GM12865 (cell line): ENCODE measurements at regions not wholly inside any gene's neighbourhood (a gene's known extent, or its start where the extent isn't known, plus 50 kb on each side); places are given as distances from the start of the nearest gene placed in this dataset.
"Not testable (repeated sequence)": the region's sequence is repeated elsewhere in the genome, so short reads cannot be mapped to it uniquely, and the experiment has no call there.

Experiments
- DNase-seq: peaks from one replicate; pipeline ENCODE4 v3.0.0; 2010; ENCODE audit warnings: low read depth
- H3K4me3 ChIP-seq: 2 replicates; pipeline ENCODE4 v1.5.1; 2011; ENCODE audit warnings: mild to moderate bottlenecking, low read depth, low read length, control low read depth
- CTCF ChIP-seq: IDR thresholded peaks from 2 replicates; pipeline ENCODE4 v1.5.1; 2011; ENCODE audit warnings: low read length, control low read depth, low read depth, inconsistent platforms; ENCODE audit not compliant: insufficient read depth; ENCODE audit errors: missing control alignments

- no peak overlapping the region for H3K4me3 ChIP-seq
- TF ChIP-seq CTCF: no peak
- DNase-seq: no peak
Observed at GRCh38 chr6:72457738-72458137, 164.1 kb upstream of the KCNQ5 start.

GRCh38 chr6:72458521-72458920 lies 163.3 kb upstream of the KCNQ5 start:
- H3K4me3 ChIP-seq: no peak overlapping the region
- DNase-seq: no peak
- TF ChIP-seq CTCF: no peak

- H3K4me3 ChIP-seq: no peak overlapping the region
- no peak for DNase-seq
- TF ChIP-seq CTCF: no peak
Observed at GRCh38 chr6:72461144-72461543, 160.7 kb upstream of the KCNQ5 start.

- TF ChIP-seq CTCF: no peak
- DNase-seq: no peak
- no peak overlapping the region for H3K4me3 ChIP-seq
Observed at GRCh38 chr6:72464246-72464645, 157.6 kb upstream of the KCNQ5 start.

GRCh38 chr6:72464791-72465691 lies 156.8 kb upstream of the KCNQ5 start:
- no peak for DNase-seq
- no peak overlapping the region for H3K4me3 ChIP-seq
- TF ChIP-seq CTCF: no peak

GRCh38 chr6:72466471-72466870 lies 155.4 kb upstream of the KCNQ5 start:
- no peak for TF ChIP-seq CTCF
- DNase-seq: no peak
- H3K4me3 ChIP-seq: no peak overlapping the region

- H3K4me3 ChIP-seq: no peak overlapping the region
- DNase-seq: no peak
- no peak for TF ChIP-seq CTCF
Observed at GRCh38 chr6:72466971-72467566, 154.8 kb upstream of the KCNQ5 start.

- not testable (repeated sequence) for H3K4me3 ChIP-seq, DNase-seq
Observed at GRCh38 chr6:72469406-72469983, 152.4 kb upstream of the KCNQ5 start.
